H1 (cell line): ENCODE measurements at regions not wholly inside any gene's neighbourhood (a gene's known extent, or its start where the extent isn't known, plus 50 kb on each side); places are given as distances from the start of the nearest gene placed in this dataset.

Source experiments
- JUND ChIP-seq: IDR thresholded peaks from 2 replicates; pipeline ENCODE4 v1.6.1; 2011; ENCODE audit warnings: mild to moderate bottlenecking, improper control_type of control experiment, low read length
- SIRT6 ChIP-seq: IDR thresholded peaks from one replicate; pipeline ENCODE4 v1.7.1; 2012; ENCODE audit warnings: low read length, inconsistent platforms

- TF ChIP-seq JUND (no peak), SIRT6 (no peak)
Observed at GRCh38 chr13:37473035-37473434, 125.5 kb downstream of the POSTN start.
